Effector memory CD8-positive, alpha-beta T cell (primary cell): ENCODE measurements at regions not wholly inside any gene's neighbourhood (a gene's known extent, or its start where the extent isn't known, plus 50 kb on each side); places are given as distances from the start of the nearest gene placed in this dataset.

ENCODE experiments used
- ATAC-seq: fragments of 150-1000 bp; cut with Tn5 transposase; replicated peaks from 2 replicates; pipeline ENCODE4 v1.10.0; 2021; ENCODE audit warnings: mild to moderate bottlenecking, moderate library complexity
- DNase-seq, 3 experiments: peaks; one replicate each; pipeline ENCODE4 v3.0.0; 2021
- H3K27ac Mint-ChIP-seq, 2 donors: one replicate each; pipeline ENCODE4 v1.8.0; 2022; ENCODE audit warnings: mild to moderate bottlenecking in 2 of 2, mixed read lengths in 2 of 2, moderate library complexity in 2 of 2
- H3K27me3 Mint-ChIP-seq, 2 donors: one replicate each; pipeline ENCODE4 v1.8.0; 2022; ENCODE audit warnings: mixed read lengths in 2 of 2
- H3K36me3 Mint-ChIP-seq: one replicate; pipeline ENCODE4 v1.8.0; 2022; ENCODE audit warnings: mild to moderate bottlenecking, moderate library complexity, mixed read lengths; ENCODE audit not compliant: insufficient read depth
- H3K4me1 Mint-ChIP-seq, 2 donors: one replicate each; pipeline ENCODE4 v1.8.0; 2022; ENCODE audit warnings: low read depth in 2 of 2, mixed read lengths in 2 of 2
- H3K4me3 Mint-ChIP-seq, 2 donors: one replicate each; pipeline ENCODE4 v1.8.0; 2022; ENCODE audit warnings: mild to moderate bottlenecking in 2 of 2, mixed read lengths in 2 of 2, moderate library complexity in 2 of 2
- H3K9me3 Mint-ChIP-seq, 2 donors: one replicate each; pipeline ENCODE4 v1.8.0; 2022; ENCODE audit warnings: mixed read lengths in 2 of 2

GRCh38 chr4:24235618-24236017 is 345.8 kb upstream of the PPARGC1A start:
- Mint-ChIP-seq H3K9me3 (peaks cover 0 to under 1% of the 10 kb centered on the region in 2 donors), H3K36me3 (no peaks in the 10 kb centered on the region), H3K27me3 (no peaks in the 10 kb centered on the region), H3K27ac (no peak overlapping the region), H3K4me3 (no peak overlapping the region), H3K4me1 (no peaks in the 10 kb centered on the region)
- no peak for DNase-seq
- no peak for ATAC-seq

- H3K4me3 Mint-ChIP-seq = no peak overlapping the region
- H3K9me3 Mint-ChIP-seq = peaks cover 0 to 8% of the 10 kb centered on the region in 2 donors
- H3K27me3 Mint-ChIP-seq = no peaks in the 10 kb centered on the region
- no peak for ATAC-seq
- DNase-seq = no peak
- no peaks in the 10 kb centered on the region for H3K36me3 Mint-ChIP-seq
- H3K27ac Mint-ChIP-seq = no peak overlapping the region
- no peaks in the 10 kb centered on the region for H3K4me1 Mint-ChIP-seq
Measured at GRCh38 chr4:24234288-24234848, 344.5 kb upstream of the PPARGC1A start.

GRCh38 chr4:24230955-24231354 is 341.1 kb upstream of the PPARGC1A start:
- DNase-seq (no peak), ATAC-seq (no peak)
- no peak overlapping the region for H3K4me3 Mint-ChIP-seq
- H3K36me3 Mint-ChIP-seq = no peaks in the 10 kb centered on the region
- no peaks in the 10 kb centered on the region for H3K27me3 Mint-ChIP-seq
- peaks cover 0 to 8% of the 10 kb centered on the region in 2 donors for H3K9me3 Mint-ChIP-seq
- H3K4me1 Mint-ChIP-seq = no peaks in the 10 kb centered on the region
- H3K27ac Mint-ChIP-seq = no peak overlapping the region

- Mint-ChIP-seq H3K27ac (no peak overlapping the region), H3K4me1 (no peaks in the 10 kb centered on the region), H3K4me3 (no peak overlapping the region), H3K27me3 (no peaks in the 10 kb centered on the region), H3K36me3 (no peaks in the 10 kb centered on the region), H3K9me3 (peaks cover 3 to 9% of the 10 kb centered on the region in 2 donors)
- no peak for DNase-seq
- no peak for ATAC-seq
Measured at GRCh38 chr4:24229978-24230377, 340.1 kb upstream of the PPARGC1A start.

- H3K36me3 Mint-ChIP-seq = no peaks in the 10 kb centered on the region
- no peak overlapping the region for H3K27ac Mint-ChIP-seq
- peaks cover 7 to 21% of the 10 kb centered on the region in 2 donors for H3K9me3 Mint-ChIP-seq
- no peaks in the 10 kb centered on the region for H3K4me1 Mint-ChIP-seq
- ATAC-seq = no peak
- H3K4me3 Mint-ChIP-seq = no peak overlapping the region
- no peaks in the 10 kb centered on the region for H3K27me3 Mint-ChIP-seq
- DNase-seq = no peak
Measured at GRCh38 chr4:24228692-24229091, 338.8 kb upstream of the PPARGC1A start.

- Mint-ChIP-seq H3K27me3 (no peaks in the 10 kb centered on the region), H3K4me3 (no peak overlapping the region), H3K27ac (no peak overlapping the region), H3K4me1 (no peaks in the 10 kb centered on the region), H3K9me3 (peaks cover 7 to 21% of the 10 kb centered on the region in 2 donors), H3K36me3 (no peaks in the 10 kb centered on the region)
- DNase-seq = no peak
- ATAC-seq = no peak
Measured at GRCh38 chr4:24226667-24227066, 336.8 kb upstream of the PPARGC1A start.

GRCh38 chr4:24226023-24226422 is 336.2 kb upstream of the PPARGC1A start:
- Mint-ChIP-seq H3K9me3 (peaks cover 7 to 21% of the 10 kb centered on the region in 2 donors), H3K27ac (no peak overlapping the region), H3K4me1 (no peaks in the 10 kb centered on the region), H3K27me3 (no peaks in the 10 kb centered on the region), H3K4me3 (no peak overlapping the region), H3K36me3 (no peaks in the 10 kb centered on the region)
- no peak for ATAC-seq
- no peak for DNase-seq

- Mint-ChIP-seq H3K4me1 (no peaks in the 10 kb centered on the region), H3K27ac (no peak overlapping the region), H3K4me3 (no peak overlapping the region), H3K36me3 (no peaks in the 10 kb centered on the region), H3K27me3 (no peaks in the 10 kb centered on the region), H3K9me3 (peaks cover 9 to 19% of the 10 kb centered on the region in 2 donors)
- no peak for DNase-seq
- ATAC-seq = no peak
Measured at GRCh38 chr4:24224446-24224845, 334.6 kb upstream of the PPARGC1A start.

- H3K4me3 Mint-ChIP-seq = no peak overlapping the region
- H3K27ac Mint-ChIP-seq = no peak overlapping the region
- no peak for DNase-seq
- no peaks in the 10 kb centered on the region for H3K4me1 Mint-ChIP-seq
- H3K27me3 Mint-ChIP-seq = no peaks in the 10 kb centered on the region
- peaks cover 4% of the 10 kb centered on the region for H3K36me3 Mint-ChIP-seq
- peaks cover 4 to 32% of the 10 kb centered on the region in 2 donors for H3K9me3 Mint-ChIP-seq
- no peak for ATAC-seq
Measured at GRCh38 chr4:24219209-24219608, 329.4 kb upstream of the PPARGC1A start.

- H3K27me3 Mint-ChIP-seq = no peaks in the 10 kb centered on the region
- H3K4me1 Mint-ChIP-seq = no peaks in the 10 kb centered on the region
- ATAC-seq = no peak
- peaks cover 4% of the 10 kb centered on the region for H3K36me3 Mint-ChIP-seq
- H3K4me3 Mint-ChIP-seq = no peak overlapping the region
- peaks cover 4 to 27% of the 10 kb centered on the region in 2 donors for H3K9me3 Mint-ChIP-seq
- H3K27ac Mint-ChIP-seq = no peak overlapping the region
- no peak for DNase-seq
Measured at GRCh38 chr4:24218566-24218965, 328.7 kb upstream of the PPARGC1A start.

GRCh38 chr4:24214796-24215195 is 324.9 kb upstream of the PPARGC1A start:
- Mint-ChIP-seq H3K27ac (no peak overlapping the region), H3K4me1 (no peaks in the 10 kb centered on the region), H3K36me3 (peaks cover 4% of the 10 kb centered on the region), H3K9me3 (peaks cover 6 to 25% of the 10 kb centered on the region in 2 donors), H3K27me3 (no peaks in the 10 kb centered on the region), H3K4me3 (no peak overlapping the region)
- ATAC-seq (no peak), DNase-seq (no peak)

GRCh38 chr4:24213961-24214360 is 324.1 kb upstream of the PPARGC1A start:
- Mint-ChIP-seq H3K36me3 (peaks cover 4% of the 10 kb centered on the region), H3K27ac (no peak overlapping the region), H3K4me3 (no peak overlapping the region), H3K4me1 (no peaks in the 10 kb centered on the region), H3K27me3 (no peaks in the 10 kb centered on the region), H3K9me3 (peaks cover 4 to 18% of the 10 kb centered on the region in 2 donors)
- ATAC-seq = no peak
- DNase-seq = no peak

GRCh38 chr4:24212642-24213041 is 322.8 kb upstream of the PPARGC1A start:
- no peaks in the 10 kb centered on the region for H3K4me1 Mint-ChIP-seq
- H3K9me3 Mint-ChIP-seq = peaks cover 2 to 12% of the 10 kb centered on the region in 2 donors
- DNase-seq (no peak), ATAC-seq (no peak)
- H3K27ac Mint-ChIP-seq = no peak overlapping the region
- H3K27me3 Mint-ChIP-seq = no peaks in the 10 kb centered on the region
- peaks cover 4% of the 10 kb centered on the region for H3K36me3 Mint-ChIP-seq
- H3K4me3 Mint-ChIP-seq = no peak overlapping the region

GRCh38 chr4:24211856-24212255 is 322.0 kb upstream of the PPARGC1A start:
- Mint-ChIP-seq H3K36me3 (no peaks in the 10 kb centered on the region), H3K4me1 (no peaks in the 10 kb centered on the region), H3K4me3 (no peak overlapping the region), H3K27me3 (no peaks in the 10 kb centered on the region), H3K9me3 (peaks cover 2 to 12% of the 10 kb centered on the region in 2 donors), H3K27ac (no peak overlapping the region)
- ATAC-seq = no peak
- no peak for DNase-seq
